Stimulated activated CD8-positive, alpha-beta memory T cell treated with anti-CD3 and anti-CD28 coated beads, Interleukin-4, amount 100 ng/mL, for 24 hours (primary cell): ENCODE measurements at regions not wholly inside any gene's neighbourhood (a gene's known extent, or its start where the extent isn't known, plus 50 kb on each side); places are given as distances from the start of the nearest gene placed in this dataset.
"Not testable (repeated sequence)": the region's sequence is repeated elsewhere in the genome, so short reads cannot be mapped to it uniquely, and the experiment has no call there.

Experiments used
- DNase-seq: peaks from one replicate; pipeline ENCODE4 v3.0.0-alpha.2; 2020; ENCODE audit warnings: low read depth

GRCh38 chr3:72028307-72028706, 243.4 kb upstream of the PROK2 start:
- DNase-seq, result not testable (repeated sequence)

- DNase-seq, result not testable (repeated sequence)
These were observed 242.8 kb upstream of the PROK2 start for GRCh38 chr3:72027728-72028127.

- no peak for DNase-seq
These were observed 237.1 kb upstream of the PROK2 start for GRCh38 chr3:72022027-72022426.

DNA sequence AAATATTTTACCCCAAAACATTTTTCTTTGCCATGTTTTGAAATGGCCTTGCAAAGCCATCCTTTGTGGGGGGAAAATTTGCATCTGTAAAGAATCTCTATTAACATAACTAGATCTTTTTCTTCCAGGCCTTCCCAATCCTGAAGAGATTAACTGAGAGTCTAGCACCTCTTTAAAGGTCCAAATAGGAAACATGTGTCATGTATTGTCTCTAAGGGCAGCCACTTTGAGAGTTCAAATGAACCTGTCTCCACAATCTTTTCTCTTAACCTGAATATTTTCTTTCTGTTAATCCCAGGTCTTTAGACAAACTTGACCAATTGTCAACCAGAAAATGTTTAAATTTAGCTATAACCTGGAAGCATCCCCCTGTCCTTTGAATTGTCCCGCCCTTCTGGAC, 236.6 kb upstream of the PROK2 start:
- no peak for DNase-seq

DNA sequence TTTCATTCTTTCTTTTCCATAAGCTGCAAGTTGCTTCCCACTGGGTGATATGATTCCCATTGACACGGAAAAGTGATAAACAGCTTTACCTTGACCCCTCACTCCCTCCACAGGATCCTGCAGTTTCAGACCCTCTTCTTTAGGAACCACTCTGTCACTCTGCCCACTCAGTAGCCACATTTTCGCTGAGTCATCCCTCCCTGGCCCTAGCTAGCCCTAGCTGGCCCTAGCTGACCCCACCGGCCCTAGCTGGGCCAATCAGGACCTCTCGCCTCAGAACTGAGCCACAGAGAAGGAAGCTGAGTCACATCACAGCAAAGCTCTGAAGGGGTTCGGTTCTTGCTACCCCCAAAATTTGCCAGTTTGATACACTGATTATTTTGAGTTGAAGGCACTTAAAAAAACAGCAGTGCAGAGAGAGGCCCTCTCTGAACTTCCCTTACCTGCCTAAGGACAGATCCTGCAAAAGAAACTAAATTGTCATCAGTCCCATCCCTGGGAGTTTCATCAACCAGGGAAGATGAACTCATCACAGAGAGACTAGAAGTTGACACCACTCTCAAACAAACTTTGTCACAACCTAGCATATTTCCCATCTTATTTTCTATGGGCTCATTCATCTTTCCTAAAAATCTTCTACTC, 233.5 kb upstream of the PROK2 start:
- DNase-seq, result no peak

DNA sequence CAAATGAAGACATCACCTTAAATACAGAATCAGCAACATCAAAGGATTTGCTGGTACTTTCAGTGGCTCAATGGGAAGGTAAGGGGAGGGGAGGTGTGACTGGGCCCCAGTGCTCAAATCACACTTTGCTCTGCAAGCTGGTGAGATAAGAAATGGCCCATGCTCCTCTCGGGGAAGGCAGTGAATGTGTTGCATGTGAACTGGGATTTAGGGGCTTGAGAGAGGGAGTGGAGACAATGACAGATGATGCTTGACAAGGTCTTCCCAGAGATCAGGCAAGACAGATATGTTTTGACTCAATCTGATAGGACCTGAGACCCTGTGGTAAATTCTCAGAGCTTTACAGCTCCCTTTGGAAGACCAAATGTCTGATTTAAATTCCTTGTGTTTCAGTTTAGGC, 233.0 kb upstream of the PROK2 start:
- DNase-seq, result no peak

DNA sequence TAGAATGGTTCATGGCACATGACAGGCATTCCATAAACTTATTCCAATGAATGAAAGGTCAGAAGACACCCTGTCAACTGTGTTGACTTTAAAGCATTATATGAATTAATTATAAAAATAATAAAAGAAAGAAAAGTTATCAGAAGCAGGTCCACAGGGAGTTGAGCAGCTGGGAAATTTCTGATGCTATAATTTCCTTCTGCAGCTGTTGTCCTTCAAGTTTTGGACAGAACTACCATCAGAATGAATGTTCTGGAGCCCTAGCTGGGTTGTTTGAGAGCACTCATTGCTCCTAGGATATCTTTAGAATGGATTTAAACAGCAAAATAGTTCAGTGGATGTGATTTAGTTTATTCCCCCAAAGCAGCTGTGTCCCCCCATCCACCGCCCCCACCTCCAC, 232.4 kb upstream of the PROK2 start:
- no peak for DNase-seq

DNA sequence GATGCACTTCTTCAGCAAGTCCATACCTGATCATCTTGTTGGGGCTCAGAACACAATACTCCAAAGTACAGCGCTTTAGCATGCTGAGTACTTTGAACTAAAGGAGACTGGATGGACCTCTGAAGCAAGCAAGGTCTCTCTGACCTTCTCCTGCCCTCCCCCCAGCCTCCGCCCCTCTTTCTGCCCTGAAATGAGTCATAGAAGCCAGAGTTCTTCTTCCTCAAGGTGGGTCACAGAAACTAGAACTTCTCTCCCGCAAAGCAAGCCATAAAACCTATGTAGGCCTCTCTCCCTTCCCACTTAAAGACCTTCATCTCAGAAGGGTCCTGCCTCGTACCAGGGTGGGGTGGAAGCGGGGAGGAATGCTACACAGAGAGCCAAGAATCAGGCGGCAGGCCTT, 230.5 kb upstream of the PROK2 start:
- DNase-seq, result no peak

- DNase-seq, result no peak
These were observed 228.1 kb upstream of the PROK2 start for GRCh38 chr3:72013084-72013483.

GRCh38 chr3:72012363-72012762, 227.4 kb upstream of the PROK2 start:
- DNase-seq, result no peak

GRCh38 chr3:72011485-72011884, 226.5 kb upstream of the PROK2 start:
- DNase-seq, result no peak

DNA sequence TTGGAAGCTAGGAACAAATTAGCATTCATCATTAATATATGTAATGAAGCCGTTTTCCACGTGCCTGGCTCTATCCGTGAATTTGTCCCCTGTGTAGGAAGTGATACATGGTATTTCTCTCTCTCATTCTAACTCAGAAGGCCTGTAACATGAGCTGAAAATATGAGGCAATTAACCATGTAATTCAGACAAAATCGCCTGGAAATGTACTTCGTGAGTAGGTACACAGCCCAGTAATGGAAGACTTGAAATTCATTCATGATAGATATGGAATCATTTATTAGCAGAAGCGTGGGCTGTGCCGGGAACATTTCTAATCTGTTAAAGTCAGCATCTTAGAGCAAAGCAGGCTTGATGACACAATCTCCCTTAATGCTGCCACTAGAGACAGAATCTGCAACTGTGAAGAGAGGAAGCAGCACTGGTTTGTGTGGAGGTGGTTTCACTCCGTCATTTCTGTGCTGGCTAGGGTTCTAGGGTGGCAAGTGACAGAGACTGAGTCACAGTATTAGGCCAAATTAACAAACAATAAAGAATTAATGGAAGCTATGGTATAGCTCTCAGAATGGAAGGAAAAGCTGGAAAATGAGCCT, 225.0 kb upstream of the PROK2 start:
- no peak for DNase-seq

DNA sequence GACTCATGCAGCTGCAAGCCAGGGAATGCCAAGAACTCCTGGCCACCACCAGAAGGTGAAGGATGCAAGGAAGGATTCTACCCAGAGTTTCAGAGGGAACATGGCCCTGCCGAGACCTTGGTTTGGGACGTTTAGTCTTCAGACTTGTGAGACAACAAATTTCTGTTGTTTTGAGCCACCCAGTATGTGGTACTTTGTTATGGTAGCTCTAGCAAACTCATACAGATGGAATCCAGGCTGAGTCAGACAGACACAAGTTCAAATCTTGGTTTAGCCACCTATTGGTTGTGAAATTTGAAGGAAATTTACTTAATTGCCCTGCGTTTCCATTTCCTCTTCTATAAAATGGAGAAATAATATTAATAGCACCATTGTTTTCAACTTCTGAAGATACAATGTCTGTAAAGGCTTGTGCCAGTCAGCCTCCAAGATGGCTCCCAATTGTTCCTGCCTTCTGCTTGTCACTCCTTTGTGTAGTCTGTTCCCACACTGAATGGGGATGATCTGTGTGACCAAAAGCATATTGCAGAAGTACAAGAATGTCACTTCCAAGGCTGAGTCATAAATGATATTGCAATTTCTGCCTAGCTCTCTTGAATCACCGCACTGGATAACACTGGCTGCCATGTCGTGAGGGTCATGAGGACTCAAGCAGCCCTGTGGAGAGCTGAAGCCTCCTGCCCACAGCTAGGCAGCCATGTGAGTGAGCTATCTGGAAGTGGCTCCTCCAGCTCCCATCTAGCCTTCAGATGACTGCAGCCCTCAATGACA, 223.5 kb upstream of the PROK2 start:
- no peak for DNase-seq

DNA sequence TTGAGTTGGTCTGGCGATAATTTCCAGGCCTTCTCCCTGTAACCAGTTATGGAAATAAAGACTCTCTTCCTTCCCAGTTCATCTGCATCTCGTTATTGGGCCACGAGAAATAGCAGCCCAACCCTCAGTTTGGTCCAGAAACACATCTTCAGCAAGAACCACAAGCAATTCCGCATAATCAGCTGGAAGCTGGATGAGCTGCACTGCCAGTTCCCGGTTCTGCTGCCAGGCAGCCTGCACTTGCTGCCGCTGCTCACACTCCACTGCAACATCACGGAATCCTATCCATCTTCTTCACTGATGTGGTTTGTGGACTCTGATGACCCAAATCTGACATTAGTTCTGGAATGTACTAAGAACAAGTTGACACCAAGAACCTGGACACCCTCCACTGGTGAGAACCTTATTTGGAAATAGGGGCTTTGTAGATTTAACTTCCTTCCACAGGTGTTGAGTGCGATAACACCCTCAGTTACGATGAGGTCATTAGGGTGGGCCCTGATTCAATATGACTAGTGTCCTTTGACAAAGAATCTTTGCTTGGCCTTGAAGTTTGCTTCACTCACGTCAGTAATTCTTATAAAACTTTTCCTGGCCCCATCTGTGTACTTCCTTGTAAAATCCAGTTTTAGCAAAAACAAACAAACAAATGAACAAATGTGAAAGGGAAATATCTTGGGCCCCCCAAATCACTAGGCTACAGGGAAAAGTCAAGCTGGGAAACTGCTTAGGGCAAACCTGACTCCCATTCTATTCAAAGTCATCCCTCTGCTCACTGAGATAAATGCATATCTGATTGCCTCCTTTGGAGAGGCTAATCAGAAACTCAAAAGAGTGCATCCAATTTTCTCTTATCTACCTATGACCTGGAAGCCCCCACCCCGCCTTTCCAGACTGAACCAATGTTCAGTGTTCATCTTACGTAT, 221.9 kb upstream of the PROK2 start:
- DNase-seq, result no peak

- no peak for DNase-seq
These were observed 219.9 kb upstream of the PROK2 start for GRCh38 chr3:72004749-72005292.

DNA sequence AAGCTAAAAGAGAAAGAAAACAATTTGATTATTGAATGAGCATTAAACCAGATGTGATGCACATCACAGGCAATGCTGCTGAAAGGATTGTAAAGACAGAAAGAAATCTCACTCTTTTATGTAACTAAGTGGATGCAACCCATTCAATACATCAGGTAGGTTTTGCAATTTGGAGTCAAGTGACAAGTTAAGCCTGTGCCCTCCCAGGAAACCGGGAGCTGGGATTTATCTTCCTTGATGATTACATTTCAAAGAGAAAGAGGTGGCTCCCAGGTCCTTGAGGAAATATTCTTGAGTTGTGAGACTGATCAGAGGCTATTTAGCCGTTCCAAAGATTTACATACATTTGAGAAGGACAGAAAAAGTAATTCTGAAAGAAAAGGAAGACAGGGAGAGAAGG, 219.0 kb upstream of the PROK2 start:
- DNase-seq, result no peak

DNA sequence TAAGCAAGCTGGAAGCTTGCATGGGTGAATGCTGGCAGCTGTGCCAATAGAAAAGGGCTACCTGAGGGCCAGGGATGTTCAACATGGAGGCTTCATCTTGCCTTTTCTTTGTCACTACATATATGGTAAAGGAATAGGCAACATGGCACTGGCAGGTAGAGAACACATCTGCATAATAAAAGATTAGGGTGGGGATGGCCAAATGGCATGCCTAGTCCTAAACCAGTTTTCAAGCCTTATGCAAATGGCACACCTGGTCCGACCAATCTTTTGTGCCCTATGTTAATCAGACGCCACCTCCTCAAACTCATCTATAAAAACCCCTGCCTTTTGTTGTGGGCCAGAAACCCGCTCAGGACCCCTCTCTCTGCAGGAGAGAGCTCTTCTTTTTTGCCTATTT, 216.8 kb upstream of the PROK2 start:
- no peak for DNase-seq

DNA sequence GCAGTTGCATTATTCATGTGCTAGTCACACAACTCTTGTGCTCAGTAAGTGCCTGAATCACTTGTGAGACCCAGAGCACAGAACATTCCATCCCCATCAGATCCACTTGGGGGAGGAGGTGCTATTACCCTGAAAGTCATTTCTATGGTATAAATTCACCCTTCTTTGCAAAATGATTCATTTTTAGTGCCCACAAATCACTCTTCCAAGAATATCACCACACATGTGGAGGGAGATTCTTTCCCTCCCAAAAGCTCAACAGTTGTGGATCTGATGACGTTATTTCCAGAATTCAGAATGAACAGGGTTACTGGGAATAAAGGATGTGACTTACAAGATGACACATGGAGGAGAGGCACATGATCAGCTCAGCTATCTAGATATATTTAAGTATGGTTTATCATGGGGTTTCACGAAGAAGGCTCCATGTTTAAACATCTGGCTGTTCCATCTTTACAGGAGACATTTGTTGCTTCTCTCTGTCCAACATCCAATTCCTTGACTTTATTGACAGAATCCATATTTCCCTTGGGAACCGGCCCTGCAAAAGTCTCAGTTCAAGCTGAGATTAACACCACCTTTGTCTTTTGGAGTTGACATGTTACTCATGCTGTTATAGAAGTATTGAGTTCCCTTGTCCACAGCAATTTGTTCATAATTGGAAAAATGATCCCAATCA, 214.2 kb upstream of the PROK2 start:
- DNase-seq, result no peak

DNA sequence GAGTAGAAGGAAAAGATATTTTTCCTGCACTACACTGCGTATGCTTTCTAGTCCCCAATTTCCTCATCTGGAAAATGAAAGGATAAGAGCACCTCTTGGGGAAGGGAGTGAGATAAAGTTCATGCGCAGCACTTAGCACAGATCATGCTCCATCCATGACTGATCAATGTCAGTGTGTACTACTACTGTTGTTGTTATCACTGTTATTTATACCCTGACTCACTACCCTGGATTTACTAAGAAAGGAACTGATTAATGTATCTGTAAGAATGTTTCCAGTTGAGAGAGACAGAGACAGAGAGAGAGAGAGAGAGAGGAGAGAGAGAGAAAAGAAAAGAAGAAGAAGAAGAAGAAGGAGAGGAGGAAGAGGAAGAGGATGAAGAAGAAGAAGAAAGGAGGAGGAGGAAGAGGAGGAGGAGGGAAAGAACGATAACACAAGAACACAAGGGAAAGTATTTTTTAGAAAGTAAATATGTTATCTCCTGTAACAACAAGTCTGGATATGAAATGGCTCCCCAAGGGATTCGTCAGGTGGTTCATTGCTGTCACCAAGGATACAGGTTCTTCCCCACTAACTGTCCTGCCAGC, 212.2 kb upstream of the PROK2 start:
- DNase-seq, result no peak

- DNase-seq, result no peak
These were observed 210.0 kb upstream of the PROK2 start for GRCh38 chr3:71994906-71995305.

GRCh38 chr3:71994203-71994602, 209.3 kb upstream of the PROK2 start:
- DNase-seq, result no peak
